ENCODE measurements at regions not wholly inside any gene's neighbourhood (a gene's known extent, or its start where the extent isn't known, plus 50 kb on each side); places are given as distances from the start of the nearest gene placed in this dataset.

DNA sequence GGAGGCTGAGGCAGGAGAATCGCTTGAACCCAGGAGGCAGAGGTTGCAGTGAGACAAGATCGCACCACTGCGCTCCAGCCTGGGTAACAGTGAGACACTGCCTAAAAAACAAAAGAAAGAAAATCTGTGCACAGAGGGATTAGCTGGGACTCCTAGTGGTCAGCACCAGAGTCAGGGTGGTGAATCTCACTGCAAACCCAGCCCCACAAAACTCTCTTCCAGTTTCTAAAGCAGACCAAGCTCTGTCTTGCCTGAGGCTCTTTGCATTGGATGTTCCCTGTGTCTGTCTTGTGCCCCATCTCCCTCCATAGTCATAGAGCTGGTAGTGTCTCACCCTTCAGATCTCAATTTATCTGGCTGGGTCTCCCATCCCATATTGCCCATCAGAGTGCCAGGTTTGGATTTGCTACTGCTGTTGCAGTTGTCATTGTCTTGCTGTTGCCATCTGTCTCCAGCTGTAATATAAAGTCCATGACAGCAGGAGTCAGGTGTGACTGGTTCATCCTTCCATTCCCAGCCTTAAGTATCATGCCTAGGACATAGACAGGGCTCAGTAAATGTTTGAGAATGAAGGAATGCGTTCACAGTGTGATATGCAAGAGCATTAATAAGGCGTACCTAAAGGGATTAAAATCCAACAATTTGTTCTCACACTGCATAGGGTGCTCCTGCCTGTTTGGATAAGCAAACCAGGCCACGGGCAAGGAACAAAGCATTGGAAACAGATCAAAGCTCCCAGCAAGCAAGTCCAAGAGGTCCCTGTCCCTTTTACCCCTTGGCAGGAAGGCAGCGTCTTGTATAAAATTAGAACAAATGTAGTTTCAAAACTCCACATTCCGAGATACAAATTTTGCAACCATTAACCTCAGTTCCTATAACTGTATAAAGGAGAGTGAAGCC, 614.6 kb upstream of the CDH5 start:
- Histone ChIP-seq H4K20me1 (ENCODE audit: insufficient read depth) (no peaks in the 10 kb centered on the region), H3K27me3 (ENCODE audit: insufficient read depth, low read length) (no peaks in the 10 kb centered on the region), H3K27ac (ENCODE audit: low read depth, low read length) (no peak overlapping the region), H3K4me1 (ENCODE audit: control insufficient read depth in 1 of 2, insufficient read depth in 2 of 2, low read length in 2 of 2) (no peaks in the 10 kb centered on the region), H3K4me3 (replicated peaks in 1 of 2; ENCODE audit: low read depth in 1 of 2, low read length in 2 of 2) (no peak overlapping the region), H3K9me2 (ENCODE audit: insufficient read depth) (no peaks in the 10 kb centered on the region), H2AFZ (ENCODE audit: low read depth, low read length, poor library complexity, severe bottlenecking) (no peak overlapping the region), H3K79me2 (ENCODE audit: insufficient read depth, low read length) (no peaks in the 10 kb centered on the region), H3K9ac (ENCODE audit: low read length) (no peak overlapping the region), H3K9me3 (ENCODE audit: control insufficient read depth in 1 of 2, insufficient read depth in 1 of 2, low read depth in 1 of 2, low read length in 2 of 2) (no peaks in the 10 kb centered on the region), H3K36me3 (ENCODE audit: control insufficient read depth in 1 of 2, insufficient read depth in 2 of 2, low read length in 2 of 2) (no peaks in the 10 kb centered on the region), H3K4me2 (ENCODE audit: low read length) (no peak overlapping the region)
- ATAC-seq (no peak), DNase-seq (ENCODE audit: low read depth, low spot score) (no peak)
- ChIA-PET POLR2A (no interaction called here), CTCF (no interaction called here), RAD21 (ENCODE audit: low non-redundant PET in 1 of 2, low total read pairs in 2 of 2, uncharacterized antibody in 2 of 2, unreplicated experiment in 2 of 2) (no interaction called here)
- BruUV-seq (replicated peaks) = no TSS peak
- TF ChIP-seq SP1 (IDR thresholded peaks at IDR 0.05; ENCODE audit: low read depth) = no peak
- TF ChIP-seq, protein P1, sequence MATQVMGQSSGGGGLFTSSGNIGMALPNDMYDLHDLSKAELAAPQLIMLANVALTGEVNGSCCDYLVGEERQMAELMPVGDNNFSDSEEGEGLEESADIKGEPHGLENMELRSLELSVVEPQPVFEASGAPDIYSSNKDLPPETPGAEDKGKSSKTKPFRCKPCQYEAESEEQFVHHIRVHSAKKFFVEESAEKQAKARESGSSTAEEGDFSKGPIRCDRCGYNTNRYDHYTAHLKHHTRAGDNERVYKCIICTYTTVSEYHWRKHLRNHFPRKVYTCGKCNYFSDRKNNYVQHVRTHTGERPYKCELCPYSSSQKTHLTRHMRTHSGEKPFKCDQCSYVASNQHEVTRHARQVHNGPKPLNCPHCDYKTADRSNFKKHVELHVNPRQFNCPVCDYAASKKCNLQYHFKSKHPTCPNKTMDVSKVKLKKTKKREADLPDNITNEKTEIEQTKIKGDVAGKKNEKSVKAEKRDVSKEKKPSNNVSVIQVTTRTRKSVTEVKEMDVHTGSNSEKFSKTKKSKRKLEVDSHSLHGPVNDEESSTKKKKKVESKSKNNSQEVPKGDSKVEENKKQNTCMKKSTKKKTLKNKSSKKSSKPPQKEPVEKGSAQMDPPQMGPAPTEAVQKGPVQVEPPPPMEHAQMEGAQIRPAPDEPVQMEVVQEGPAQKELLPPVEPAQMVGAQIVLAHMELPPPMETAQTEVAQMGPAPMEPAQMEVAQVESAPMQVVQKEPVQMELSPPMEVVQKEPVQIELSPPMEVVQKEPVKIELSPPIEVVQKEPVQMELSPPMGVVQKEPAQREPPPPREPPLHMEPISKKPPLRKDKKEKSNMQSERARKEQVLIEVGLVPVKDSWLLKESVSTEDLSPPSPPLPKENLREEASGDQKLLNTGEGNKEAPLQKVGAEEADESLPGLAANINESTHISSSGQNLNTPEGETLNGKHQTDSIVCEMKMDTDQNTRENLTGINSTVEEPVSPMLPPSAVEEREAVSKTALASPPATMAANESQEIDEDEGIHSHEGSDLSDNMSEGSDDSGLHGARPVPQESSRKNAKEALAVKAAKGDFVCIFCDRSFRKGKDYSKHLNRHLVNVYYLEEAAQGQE (IDR thresholded peaks at IDR 0.05; ENCODE audit: low read depth) = no peak
- no peak for TF ChIP-seq SIN3A (IDR thresholded peaks at IDR 0.05; ENCODE audit: low read depth)
- TF ChIP-seq ZFX (IDR thresholded peaks at IDR 0.05) = no peak
- TF ChIP-seq, protein P2, sequence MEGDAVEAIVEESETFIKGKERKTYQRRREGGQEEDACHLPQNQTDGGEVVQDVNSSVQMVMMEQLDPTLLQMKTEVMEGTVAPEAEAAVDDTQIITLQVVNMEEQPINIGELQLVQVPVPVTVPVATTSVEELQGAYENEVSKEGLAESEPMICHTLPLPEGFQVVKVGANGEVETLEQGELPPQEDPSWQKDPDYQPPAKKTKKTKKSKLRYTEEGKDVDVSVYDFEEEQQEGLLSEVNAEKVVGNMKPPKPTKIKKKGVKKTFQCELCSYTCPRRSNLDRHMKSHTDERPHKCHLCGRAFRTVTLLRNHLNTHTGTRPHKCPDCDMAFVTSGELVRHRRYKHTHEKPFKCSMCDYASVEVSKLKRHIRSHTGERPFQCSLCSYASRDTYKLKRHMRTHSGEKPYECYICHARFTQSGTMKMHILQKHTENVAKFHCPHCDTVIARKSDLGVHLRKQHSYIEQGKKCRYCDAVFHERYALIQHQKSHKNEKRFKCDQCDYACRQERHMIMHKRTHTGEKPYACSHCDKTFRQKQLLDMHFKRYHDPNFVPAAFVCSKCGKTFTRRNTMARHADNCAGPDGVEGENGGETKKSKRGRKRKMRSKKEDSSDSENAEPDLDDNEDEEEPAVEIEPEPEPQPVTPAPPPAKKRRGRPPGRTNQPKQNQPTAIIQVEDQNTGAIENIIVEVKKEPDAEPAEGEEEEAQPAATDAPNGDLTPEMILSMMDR (IDR thresholded peaks at IDR 0.05 in 2 of 3, conservative IDR thresholded peaks at IDR 0.05 in 1 of 3; ENCODE audit: borderline replicate concordance in 1 of 3, insufficient read depth in 1 of 3, low read depth in 2 of 3, low read length in 2 of 3) = no peak
- TF ChIP-seq TCF7L2 (IDR thresholded peaks at IDR 0.05; ENCODE audit: borderline replicate concordance, extremely low read depth, insufficient read depth, insufficient read length) = no peak
- TF ChIP-seq SRF (IDR thresholded peaks at IDR 0.05; ENCODE audit: low read depth) = no peak
- TF ChIP-seq RAD21 (IDR thresholded peaks at IDR 0.05; ENCODE audit: low read depth) = no peak
- TF ChIP-seq FOSL1 (IDR thresholded peaks at IDR 0.05; ENCODE audit: low read depth) = no peak
- TF ChIP-seq CEBPB (IDR thresholded peaks at IDR 0.05; ENCODE audit: low read depth) = no peak
- no peak for TF ChIP-seq ELF1 (IDR thresholded peaks at IDR 0.05; ENCODE audit: borderline replicate concordance, low read depth)
- no peak for TF ChIP-seq YY1 (IDR thresholded peaks at IDR 0.05; ENCODE audit: extremely low read depth, insufficient replicate concordance, low read depth, low read length)
- TF ChIP-seq JUND (IDR thresholded peaks at IDR 0.05) = no peak
- TF ChIP-seq, protein P3, sequence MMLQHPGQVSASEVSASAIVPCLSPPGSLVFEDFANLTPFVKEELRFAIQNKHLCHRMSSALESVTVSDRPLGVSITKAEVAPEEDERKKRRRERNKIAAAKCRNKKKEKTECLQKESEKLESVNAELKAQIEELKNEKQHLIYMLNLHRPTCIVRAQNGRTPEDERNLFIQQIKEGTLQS (IDR thresholded peaks at IDR 0.05) = no peak
- no peak for TF ChIP-seq EZH2phosphoT487 (IDR thresholded peaks at IDR 0.05; ENCODE audit: borderline replicate concordance)
- TF ChIP-seq, protein P4, sequence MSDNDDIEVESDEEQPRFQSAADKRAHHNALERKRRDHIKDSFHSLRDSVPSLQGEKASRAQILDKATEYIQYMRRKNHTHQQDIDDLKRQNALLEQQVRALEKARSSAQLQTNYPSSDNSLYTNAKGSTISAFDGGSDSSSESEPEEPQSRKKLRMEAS (IDR thresholded peaks at IDR 0.05) = no peak
- no peak for TF ChIP-seq CBX3 (IDR thresholded peaks at IDR 0.05; ENCODE audit: low read depth)
- intact Hi-C loops (cut with micrococcal nuclease) = no loop called here
